ENCODE measurements at regions not wholly inside any gene's neighbourhood (a gene's known extent, or its start where the extent isn't known, plus 50 kb on each side); places are given as distances from the start of the nearest gene placed in this dataset.

- TF ChIP-seq POLR2A (IDR thresholded peaks at IDR 0.05; ENCODE audit: low read depth, low read length) (no peak), TAF1 (IDR thresholded peaks at IDR 0.05; ENCODE audit: low read depth, low read length) (no peak), POLR2AphosphoS5 (IDR thresholded peaks at IDR 0.05; ENCODE audit: low read depth, low read length) (no peak), SPI1 (IDR thresholded peaks at IDR 0.05; ENCODE audit: low read depth, low read length) (no peak), POU2F2 (IDR thresholded peaks at IDR 0.05; ENCODE audit: low read depth, low read length) (no peak)
These were observed 480.0 kb upstream of the USP24 start for GRCh38 chr1:55695151-55695550.
